Prostate gland (tissue), 2 donors: ENCODE measurements at regions not wholly inside any gene's neighbourhood (a gene's known extent, or its start where the extent isn't known, plus 50 kb on each side); places are given as distances from the start of the nearest gene placed in this dataset.

Experiments used
- DNase-seq: peaks from one replicate; pipeline ENCODE4 v3.0.0-alpha.2; 2019; ENCODE audit warnings: low spot score
- H3K27ac ChIP-seq, 2 donors: fragments of 200-600 bp; sonication (generic); 2 replicates each; pipeline ENCODE4 v1.5.1; 2017 to 2019
- H3K27me3 ChIP-seq: fragments of 200-600 bp; sonication (generic); replicated peaks from 2 replicates; pipeline ENCODE4 v1.5.1; 2019; ENCODE audit not compliant: insufficient read depth
- H3K36me3 ChIP-seq, 2 donors: fragments of 200-600 bp; sonication (generic); 1 replicate in 1 of 2; 2 replicates in 1 of 2; pipeline versions ENCODE4 v1.5.1 to v1.8.1; 2017 to 2019
- H3K4me1 ChIP-seq: fragments of 200-600 bp; sonication (generic); replicated peaks from 2 replicates; pipeline ENCODE4 v1.5.1; 2019
- H3K4me3 ChIP-seq, 2 donors: fragments of 200-600 bp; sonication (generic); 2 replicates each; pipeline ENCODE4 v1.5.1; 2017 to 2019
- H3K9me3 ChIP-seq: fragments of 200-600 bp; sonication (generic); 2 replicates; pipeline ENCODE4 v1.5.1; 2017
- POLR2A ChIP-seq: fragments of 450-650 bp; IDR thresholded peaks from one replicate; pipeline ENCODE4 v1.6.1; 2016; ENCODE audit warnings: antibody characterized with exemption, mild to moderate bottlenecking
- POLR2AphosphoS5 ChIP-seq: sonication (generic); formaldehyde crosslinking; IDR thresholded peaks from one replicate; pipeline ENCODE4 v1.6.1; 2017; ENCODE audit warnings: antibody characterized with exemption
- WGBS: methylation state at CpG from one replicate; pipeline ENCODE4 v1.1.5; 2018; 5-methylcytosine and 5-hydroxymethylcytosine counted together
- intact Hi-C: fragments of 100-400 bp; cut with DNase I; formaldehyde crosslinking; loops from one replicate; pipeline ENCODE4 v1.14.2; 2022
- TF ChIP-seq, protein P1 (sequence below), 4 experiments: fragments of 200-600 bp in 2 of 4; fragments of 450-650 bp in 2 of 4; sonication (generic) in 2 of 4; IDR thresholded peaks; 1 replicate in 3 of 4; 2 replicates in 1 of 4; pipeline ENCODE4 v1.5.1; 2016 to 2019; ENCODE audit warnings: antibody characterized with exemption in 4 of 4, mild to moderate bottlenecking in 2 of 4, moderate library complexity in 2 of 4

DNA sequence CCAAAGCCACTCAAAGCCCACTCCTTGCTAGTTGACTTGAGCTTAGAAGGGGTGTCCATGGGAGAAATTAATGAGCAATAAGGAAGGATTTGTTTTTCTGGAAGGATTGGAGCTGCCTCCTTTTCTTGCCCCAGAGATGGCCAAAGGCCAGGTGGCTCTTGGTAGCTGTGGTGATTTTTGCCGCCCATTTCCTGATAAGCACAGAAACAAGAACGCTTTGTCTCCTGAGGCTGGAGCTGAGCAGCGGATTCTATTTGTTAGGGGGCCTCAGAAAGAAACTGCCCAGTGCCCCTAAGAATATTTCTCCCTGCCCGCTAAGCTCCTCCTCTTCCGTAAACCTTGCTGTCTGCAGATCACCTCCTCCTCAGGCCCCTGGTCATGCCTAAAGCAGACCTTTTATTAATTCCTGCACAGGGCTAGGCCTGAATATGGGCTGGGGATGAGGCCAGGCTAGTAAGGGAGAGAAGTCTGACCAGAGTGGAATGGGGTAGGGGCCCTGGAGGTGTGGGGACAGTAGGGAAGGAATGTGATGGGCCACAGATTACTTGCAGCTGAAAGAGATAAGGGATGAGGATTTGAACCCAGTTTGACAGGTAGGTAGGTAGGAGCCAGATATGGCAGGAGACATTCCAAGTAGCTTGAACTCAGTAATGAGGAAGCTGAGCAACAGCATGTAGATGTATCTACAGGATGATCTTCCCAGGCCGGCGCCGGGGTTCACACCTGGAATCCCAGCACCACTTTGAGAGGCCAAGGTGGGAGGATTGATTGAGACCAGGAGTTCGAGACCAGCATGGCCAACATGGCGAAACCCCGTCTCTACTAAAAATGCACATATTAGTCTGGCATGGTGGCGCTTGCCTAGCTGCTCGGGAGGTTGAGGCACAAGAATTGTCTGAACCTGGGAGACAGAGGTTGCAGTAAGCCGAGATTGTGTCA lies 71.2 kb upstream of the NAA20 start:
- Histone ChIP-seq H3K9me3 (no peaks in the 10 kb centered on the region), H3K4me1 (peaks cover 18% of the 10 kb centered on the region), H3K4me3 (no peak overlapping the region), H3K27me3 (no peaks in the 10 kb centered on the region), H3K36me3 (no peaks in the 10 kb centered on the region), H3K27ac (peak overlapping the region; percentile 83 to 86)
- WGBS, result 74% methylated on average over 14 of the region's 14 CpGs
- DNase-seq, result peak; percentile 59
- intact Hi-C loops, result no loop called here
- TF ChIP-seq POLR2AphosphoS5 (peak; percentile 36), POLR2A (no peak)

DNA sequence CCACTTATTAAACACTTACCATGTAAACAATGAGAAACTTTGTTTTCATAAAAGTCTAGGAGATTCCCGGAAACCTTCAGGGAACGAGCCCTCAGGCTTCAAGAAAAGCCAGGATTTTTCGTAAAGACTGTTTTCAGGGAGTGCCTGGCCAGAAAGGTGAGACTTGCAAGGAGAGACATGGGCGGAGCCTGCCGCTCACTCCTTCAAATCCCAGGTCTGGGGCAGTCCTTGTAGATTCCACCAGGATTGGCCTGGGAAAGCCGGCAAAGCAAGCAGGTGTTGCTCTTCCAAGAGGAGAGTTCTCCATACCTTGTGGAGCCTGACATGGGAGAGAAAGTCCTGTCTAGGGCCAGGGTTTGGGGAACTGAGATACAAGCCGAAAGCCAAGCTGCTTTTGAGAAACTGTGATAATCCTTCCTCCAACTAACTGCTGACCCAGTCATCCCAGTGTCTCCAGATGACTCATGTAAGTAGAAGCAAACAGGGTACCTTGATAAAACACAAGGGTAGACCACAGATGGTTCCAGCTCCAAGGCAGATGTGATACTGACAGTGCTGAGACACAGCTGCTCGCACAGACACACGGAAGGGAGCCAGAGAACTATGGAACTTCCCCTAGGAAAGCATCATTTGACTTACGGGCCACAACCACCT lies 69.4 kb upstream of the NAA20 start:
- peaks cover 12% of the 10 kb centered on the region for H3K4me1 ChIP-seq
- no peak for TF ChIP-seq POLR2AphosphoS5
- TF ChIP-seq, protein P1, sequence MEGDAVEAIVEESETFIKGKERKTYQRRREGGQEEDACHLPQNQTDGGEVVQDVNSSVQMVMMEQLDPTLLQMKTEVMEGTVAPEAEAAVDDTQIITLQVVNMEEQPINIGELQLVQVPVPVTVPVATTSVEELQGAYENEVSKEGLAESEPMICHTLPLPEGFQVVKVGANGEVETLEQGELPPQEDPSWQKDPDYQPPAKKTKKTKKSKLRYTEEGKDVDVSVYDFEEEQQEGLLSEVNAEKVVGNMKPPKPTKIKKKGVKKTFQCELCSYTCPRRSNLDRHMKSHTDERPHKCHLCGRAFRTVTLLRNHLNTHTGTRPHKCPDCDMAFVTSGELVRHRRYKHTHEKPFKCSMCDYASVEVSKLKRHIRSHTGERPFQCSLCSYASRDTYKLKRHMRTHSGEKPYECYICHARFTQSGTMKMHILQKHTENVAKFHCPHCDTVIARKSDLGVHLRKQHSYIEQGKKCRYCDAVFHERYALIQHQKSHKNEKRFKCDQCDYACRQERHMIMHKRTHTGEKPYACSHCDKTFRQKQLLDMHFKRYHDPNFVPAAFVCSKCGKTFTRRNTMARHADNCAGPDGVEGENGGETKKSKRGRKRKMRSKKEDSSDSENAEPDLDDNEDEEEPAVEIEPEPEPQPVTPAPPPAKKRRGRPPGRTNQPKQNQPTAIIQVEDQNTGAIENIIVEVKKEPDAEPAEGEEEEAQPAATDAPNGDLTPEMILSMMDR (IDR thresholded peaks at IDR 0.05), result no peak
- TF ChIP-seq POLR2A, result no peak
- no peak for DNase-seq
- H3K36me3 ChIP-seq, result no peaks in the 10 kb centered on the region
- H3K27ac ChIP-seq, result no peak overlapping the region
- intact Hi-C loops, result no loop called here
- WGBS, result 91% methylated on average over 10 of the region's 10 CpGs
- H3K4me3 ChIP-seq, result no peak overlapping the region
- H3K27me3 ChIP-seq, result no peaks in the 10 kb centered on the region
- H3K9me3 ChIP-seq, result no peaks in the 10 kb centered on the region

DNA sequence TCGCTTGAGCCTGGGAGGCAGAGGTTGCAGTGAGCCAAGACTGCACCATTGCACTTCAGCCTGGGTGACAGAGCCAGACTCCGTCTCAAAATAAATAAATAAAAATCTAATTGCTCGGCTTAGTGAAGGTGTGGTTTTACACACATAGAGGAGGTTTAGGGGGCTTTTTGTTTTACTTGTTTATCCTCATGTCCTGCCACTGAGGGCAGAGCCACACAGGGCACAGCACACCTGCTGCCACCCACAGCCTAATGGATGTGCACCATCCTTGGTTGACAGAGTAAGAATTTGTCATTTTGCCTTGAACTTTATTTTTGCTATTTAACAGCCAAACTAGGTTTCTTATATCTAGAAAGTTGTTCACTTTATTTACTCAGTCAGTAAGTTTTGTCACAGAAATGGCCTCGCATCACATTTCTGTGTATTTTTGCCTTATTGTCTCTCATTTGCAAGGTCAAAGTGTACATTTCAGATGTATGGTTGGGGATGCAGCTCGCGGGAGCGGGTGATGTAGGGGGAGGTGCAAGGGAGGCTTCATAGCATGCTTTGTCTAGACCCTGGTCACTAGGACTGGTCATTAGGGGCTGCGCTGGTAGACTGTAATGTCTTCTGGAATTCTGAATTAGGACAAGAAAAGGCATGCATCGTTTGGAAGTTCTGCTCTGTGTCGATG lies 67.8 kb upstream of the NAA20 start:
- peaks cover 4% of the 10 kb centered on the region for H3K4me1 ChIP-seq
- intact Hi-C loops, result no loop called here

DNA sequence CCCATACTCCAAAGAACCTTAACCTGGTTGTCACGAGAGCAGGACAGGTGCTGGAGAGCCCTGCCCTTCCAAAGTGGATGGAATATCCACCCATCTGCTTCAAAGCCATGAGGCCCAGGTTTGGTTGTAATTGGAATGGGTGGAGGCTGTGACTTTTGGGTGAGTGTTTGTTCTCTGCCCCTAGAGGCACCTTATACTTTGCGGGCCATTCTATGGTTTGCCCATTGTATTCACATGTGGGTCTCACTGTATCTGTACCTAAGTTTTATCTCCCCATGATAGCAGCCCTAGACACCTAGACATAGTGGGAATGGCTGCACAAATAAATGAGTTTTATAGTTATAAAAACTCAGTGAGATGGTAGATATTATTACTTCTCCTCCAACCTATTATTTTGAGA lies 67.1 kb upstream of the NAA20 start:
- DNase-seq, result no peak
- Histone ChIP-seq H3K27me3 (no peaks in the 10 kb centered on the region), H3K9me3 (no peaks in the 10 kb centered on the region), H3K4me3 (no peak overlapping the region), H3K27ac (no peak overlapping the region), H3K36me3 (no peaks in the 10 kb centered on the region), H3K4me1 (no peaks in the 10 kb centered on the region)
- intact Hi-C loops, result no loop called here
- 98% methylated on average over 2 of the region's 2 CpGs for WGBS
- TF ChIP-seq POLR2A (no peak), POLR2AphosphoS5 (no peak)
- TF ChIP-seq, protein P1 (IDR thresholded peaks at IDR 0.05), result no peak

More for the DNA sequence above, 67.8 kb upstream of the NAA20 start:
- Histone ChIP-seq H3K4me3 (no peak overlapping the region), H3K27me3 (no peaks in the 10 kb centered on the region), H3K36me3 (no peaks in the 10 kb centered on the region), H3K27ac (no peak overlapping the region), H3K9me3 (no peaks in the 10 kb centered on the region)
- no peak for DNase-seq
- TF ChIP-seq POLR2A, result no peak
- TF ChIP-seq, protein P1 (IDR thresholded peaks at IDR 0.05), result no peak
- TF ChIP-seq POLR2AphosphoS5, result no peak
- 73% methylated on average over 10 of the region's 10 CpGs for WGBS

DNA sequence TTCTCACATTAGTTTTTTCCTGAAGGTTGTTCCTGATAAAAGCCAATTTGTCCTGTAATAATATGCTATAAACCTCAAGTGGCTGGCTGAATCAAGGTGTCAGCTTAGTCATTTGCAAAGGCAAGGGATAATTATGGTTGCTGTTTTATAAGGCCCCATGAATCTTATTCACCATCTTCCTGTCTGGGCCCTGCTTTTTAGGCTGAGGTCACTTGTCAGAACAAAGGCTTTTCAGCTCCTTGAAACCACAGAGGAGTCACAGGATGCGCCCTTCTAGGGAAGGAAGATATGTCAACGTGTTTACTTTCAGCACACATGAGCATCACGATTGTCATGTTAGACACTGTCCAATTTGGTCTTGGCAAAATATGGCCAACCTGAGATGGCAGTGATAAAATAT lies 64.8 kb upstream of the NAA20 start:
- H3K36me3 ChIP-seq, result no peaks in the 10 kb centered on the region
- no peak for TF ChIP-seq POLR2AphosphoS5
- TF ChIP-seq, protein P1 (IDR thresholded peaks at IDR 0.05), result no peak
- no peak for TF ChIP-seq POLR2A
- H3K4me3 ChIP-seq, result no peak overlapping the region
- no peak overlapping the region for H3K27ac ChIP-seq
- intact Hi-C loops, result no loop called here
- no peaks in the 10 kb centered on the region for H3K27me3 ChIP-seq
- 50% methylated on average over 3 of the region's 3 CpGs for WGBS
- no peaks in the 10 kb centered on the region for H3K4me1 ChIP-seq
- DNase-seq, result no peak
- no peaks in the 10 kb centered on the region for H3K9me3 ChIP-seq
